Bronchial epithelial cell (primary cell): ENCODE measurements at regions not wholly inside any gene's neighbourhood (a gene's known extent, or its start where the extent isn't known, plus 50 kb on each side); places are given as distances from the start of the nearest gene placed in this dataset.
A peak's percentile ranks its signal among the peaks of the same experiment; 100 is the strongest.

ENCODE experiments used
- DNase-seq: peaks from one replicate; pipeline ENCODE4 v3.0.0-alpha.2; 2010; ENCODE audit warnings: low read depth
- FAIRE-seq: peaks from 2 replicates; lab custom pipeline; 2011; peaks lifted over from hg19 to GRCh38; lab: Jason Lieb, UNC
- H3K27me3 ChIP-seq: 2 replicates; pipeline ENCODE4 v1.5.1; 2011; ENCODE audit warnings: low read length; ENCODE audit not compliant: control insufficient read depth, insufficient read depth
- H3K36me3 ChIP-seq: 2 replicates; pipeline ENCODE4 v1.5.1; 2011; ENCODE audit warnings: low read length; ENCODE audit not compliant: control insufficient read depth, insufficient read depth
- H3K4me3 ChIP-seq: 2 replicates; pipeline ENCODE4 v1.5.1; 2011; ENCODE audit warnings: mild to moderate bottlenecking, low read depth, low read length, control low read depth
- CTCF ChIP-seq: IDR thresholded peaks from 2 replicates; pipeline ENCODE4 v1.5.1; 2011; ENCODE audit warnings: mild to moderate bottlenecking, moderate library complexity, low read length, control low read depth, inconsistent platforms; ENCODE audit not compliant: insufficient read depth, severe bottlenecking

GRCh38 chr14:97221572-97222285, 424.5 kb downstream of the VRK1 start:
- Histone ChIP-seq H3K27me3 (peaks cover 6% of the 10 kb centered on the region), H3K4me3 (no peak overlapping the region), H3K36me3 (no peaks in the 10 kb centered on the region)
- FAIRE-seq (no peak), DNase-seq (no peak)
- TF ChIP-seq CTCF = no peak

GRCh38 chr14:97224016-97224415, 426.8 kb downstream of the VRK1 start:
- no peaks in the 10 kb centered on the region for H3K36me3 ChIP-seq
- no peak for TF ChIP-seq CTCF
- no peak overlapping the region for H3K4me3 ChIP-seq
- DNase-seq (no peak), FAIRE-seq (peak; percentile 32)
- peaks cover 4% of the 10 kb centered on the region for H3K27me3 ChIP-seq

- H3K36me3 ChIP-seq = no peaks in the 10 kb centered on the region
- no peaks in the 10 kb centered on the region for H3K27me3 ChIP-seq
- TF ChIP-seq CTCF = no peak
- DNase-seq = no peak
- FAIRE-seq = no peak
- no peak overlapping the region for H3K4me3 ChIP-seq
Measured at GRCh38 chr14:97230051-97230450, 432.9 kb downstream of the VRK1 start.

- no peak for FAIRE-seq
- no peaks in the 10 kb centered on the region for H3K36me3 ChIP-seq
- H3K27me3 ChIP-seq = no peaks in the 10 kb centered on the region
- no peak overlapping the region for H3K4me3 ChIP-seq
- DNase-seq = no peak
- TF ChIP-seq CTCF = no peak
Measured at GRCh38 chr14:97233319-97233985, 436.3 kb downstream of the VRK1 start.

GRCh38 chr14:97246648-97247047, 449.5 kb downstream of the VRK1 start:
- Histone ChIP-seq H3K27me3 (no peaks in the 10 kb centered on the region), H3K36me3 (no peaks in the 10 kb centered on the region), H3K4me3 (no peak overlapping the region)
- TF ChIP-seq CTCF = no peak
- no peak for DNase-seq
- FAIRE-seq = no peak
